Activated CD8-positive, alpha-beta memory T cell treated with anti-CD3 and anti-CD28 coated beads, Interleukin-2, amount 50 U/mL, for 4 hours (primary cell): ENCODE measurements at regions not wholly inside any gene's neighbourhood (a gene's known extent, or its start where the extent isn't known, plus 50 kb on each side); places are given as distances from the start of the nearest gene placed in this dataset.
A peak's percentile ranks its signal among the peaks of the same experiment; 100 is the strongest.
"Not testable (repeated sequence)": the region's sequence is repeated elsewhere in the genome, so short reads cannot be mapped to it uniquely, and the experiment has no call there.

Experiments used
- DNase-seq: peaks from one replicate; pipeline ENCODE4 v3.0.0-alpha.2; 2020

DNA sequence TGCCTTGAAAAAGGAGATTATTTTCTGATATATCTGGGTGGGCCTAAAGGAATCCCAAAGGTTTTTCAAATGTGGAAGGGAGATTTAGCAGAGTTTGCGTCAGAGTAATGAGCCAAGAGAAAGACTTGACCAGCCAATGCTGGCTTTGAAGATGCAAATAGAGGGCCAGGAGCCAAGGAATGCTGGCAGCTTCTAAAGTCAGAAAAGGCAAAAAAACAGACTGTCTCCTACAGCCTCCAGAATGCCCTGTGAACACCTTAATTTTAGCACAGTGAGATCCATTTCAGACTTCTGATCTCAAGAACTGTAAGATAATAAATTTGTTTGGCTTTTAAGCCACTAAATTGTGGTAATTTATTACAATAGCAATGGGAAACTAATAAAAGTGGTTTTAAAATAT, 122.6 kb upstream of the FREM1 start:
- no peak for DNase-seq

DNA sequence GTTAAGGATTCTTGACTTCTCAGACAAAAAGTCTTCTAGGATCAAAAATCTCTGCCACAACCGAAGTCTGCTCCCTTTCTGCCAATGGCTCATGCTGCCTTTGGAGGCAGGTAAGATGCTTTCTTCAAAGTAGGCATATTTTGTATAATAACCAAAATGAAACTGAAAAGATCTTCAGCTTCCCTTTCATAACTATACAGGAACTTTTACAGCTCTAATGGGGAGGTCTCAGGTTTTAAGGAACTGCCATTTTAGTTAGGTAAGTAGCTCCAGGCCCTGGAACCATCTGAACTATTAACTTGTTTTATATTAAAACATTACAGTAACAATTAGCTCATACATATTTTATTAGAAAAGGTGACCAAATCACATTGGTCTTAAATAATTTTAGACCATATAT, 110.9 kb upstream of the FREM1 start:
- DNase-seq = no peak

GRCh38 chr9:15018096-15018637, 107.9 kb upstream of the FREM1 start:
- DNase-seq = no peak

DNA sequence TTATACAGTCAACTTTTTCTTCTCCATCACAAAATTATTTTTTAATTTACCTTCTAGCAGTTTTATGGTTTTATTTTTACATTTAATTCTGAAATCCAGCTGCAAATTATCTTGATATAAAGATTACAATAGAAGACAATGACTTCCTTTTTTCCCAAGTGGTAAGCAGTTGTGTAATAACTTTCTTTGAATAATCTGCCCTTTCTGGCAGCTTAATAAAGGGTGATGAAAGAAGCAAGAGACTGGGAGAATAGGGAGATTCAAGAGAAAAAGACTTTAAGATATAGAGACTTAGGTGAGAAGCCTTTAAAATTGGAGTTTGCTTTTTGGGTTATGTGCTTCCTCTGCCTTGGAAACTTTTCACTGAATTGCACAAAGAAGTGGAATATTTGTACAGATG, 100.4 kb upstream of the FREM1 start:
- no peak for DNase-seq

DNA sequence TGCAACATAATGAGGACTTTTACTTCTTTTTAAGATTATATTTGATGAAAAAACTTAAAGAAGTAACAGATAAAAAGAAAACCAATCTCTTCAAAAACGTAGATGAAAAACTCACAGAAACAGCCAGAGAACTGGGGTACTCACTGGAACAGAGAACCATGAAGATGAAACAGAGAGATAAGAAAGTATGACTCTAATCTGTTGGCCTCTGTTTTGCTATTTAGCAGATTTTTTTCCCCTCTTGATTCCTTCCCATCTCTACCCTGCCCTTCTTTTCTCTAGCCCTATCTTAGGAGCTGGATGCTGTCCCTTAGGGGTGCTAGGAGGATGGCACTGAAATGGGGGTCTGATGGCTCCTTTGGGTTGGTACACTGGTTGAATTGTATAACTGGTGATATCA, 97.5 kb upstream of the FREM1 start:
- DNase-seq = no peak

DNA sequence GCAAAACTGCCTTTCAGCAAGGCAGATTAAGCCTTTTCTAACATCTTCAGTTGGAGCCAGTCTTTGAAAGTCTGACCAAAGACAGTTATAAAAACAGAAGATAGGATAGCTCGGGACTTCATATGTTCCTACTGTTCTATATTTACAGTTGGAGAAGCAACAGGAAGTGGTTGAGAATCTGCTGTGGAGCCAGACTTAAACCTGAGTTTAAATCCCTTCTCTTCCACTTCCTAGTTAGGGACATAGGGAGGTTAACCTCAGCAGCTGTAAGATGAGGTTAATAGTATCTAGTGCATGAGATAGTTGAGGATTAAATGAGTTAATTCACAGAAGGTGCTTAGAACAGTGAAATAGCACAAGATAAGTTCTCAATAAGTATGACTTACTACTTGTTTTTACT, 84.5 kb upstream of the FREM1 start:
- DNase-seq = no peak

GRCh38 chr9:14993901-14994554, 83.8 kb upstream of the FREM1 start:
- no peak for DNase-seq

DNA sequence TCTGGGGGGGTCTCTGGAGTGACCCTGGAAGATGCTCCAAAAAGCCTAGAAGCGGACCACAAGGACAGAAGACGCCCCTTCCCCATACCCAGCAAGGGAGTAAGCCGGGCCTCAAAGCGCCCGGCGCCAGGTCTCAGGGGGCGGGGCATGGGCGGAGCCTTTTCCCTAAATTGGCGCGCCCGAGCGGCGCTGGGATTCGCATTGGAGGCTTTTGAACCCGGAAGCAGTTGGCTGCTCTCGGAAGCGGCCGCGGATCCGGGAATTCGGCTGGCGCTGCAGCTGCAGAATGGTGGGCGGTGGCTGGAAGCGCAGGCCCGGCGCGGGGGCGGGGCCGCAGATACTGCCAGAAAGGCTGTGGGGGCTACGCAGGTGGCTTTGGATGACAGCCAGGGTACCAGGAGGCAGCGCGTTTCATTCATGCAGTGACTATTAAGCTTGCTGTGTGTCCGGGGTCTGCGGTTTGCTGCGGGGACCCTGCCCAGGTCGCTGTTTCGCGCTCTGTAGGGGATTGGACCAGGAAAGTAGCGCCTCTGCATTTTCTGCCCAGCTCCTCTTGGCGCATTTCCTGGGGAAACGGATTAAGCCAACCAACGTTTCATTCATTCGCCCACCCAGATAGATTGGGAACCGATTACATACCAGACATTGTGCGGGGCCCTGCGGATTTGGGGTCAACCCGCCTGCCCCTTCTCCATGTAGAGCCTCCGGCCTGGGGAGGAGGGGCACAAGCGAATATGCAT, 83.0 kb upstream of the FREM1 start:
- DNase-seq = peak; percentile 23

DNA sequence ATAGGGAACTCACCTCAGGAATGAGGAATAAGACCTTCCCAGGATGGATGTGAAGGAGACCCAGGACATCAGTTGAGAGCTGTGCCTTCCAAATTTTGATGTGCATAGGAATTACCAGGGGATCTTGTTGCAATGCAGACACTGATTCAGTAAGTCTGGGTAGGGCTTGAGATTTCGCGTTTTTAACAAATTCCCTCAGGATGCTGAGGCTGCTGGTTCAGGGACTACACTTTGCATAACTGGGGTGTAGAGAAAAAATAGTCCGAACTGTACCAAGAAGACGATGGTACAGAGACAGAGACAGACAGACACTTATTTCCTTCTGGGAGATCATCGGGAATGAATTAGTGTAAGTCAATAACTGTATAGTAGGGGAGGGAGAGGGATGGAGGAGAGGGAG, 82.3 kb upstream of the FREM1 start:
- DNase-seq = no peak

GRCh38 chr9:14992081-14992480, 81.9 kb upstream of the FREM1 start:
- no peak for DNase-seq

- not testable (repeated sequence) for DNase-seq
These were observed 80.4 kb upstream of the FREM1 start for GRCh38 chr9:14990647-14991046.

DNA sequence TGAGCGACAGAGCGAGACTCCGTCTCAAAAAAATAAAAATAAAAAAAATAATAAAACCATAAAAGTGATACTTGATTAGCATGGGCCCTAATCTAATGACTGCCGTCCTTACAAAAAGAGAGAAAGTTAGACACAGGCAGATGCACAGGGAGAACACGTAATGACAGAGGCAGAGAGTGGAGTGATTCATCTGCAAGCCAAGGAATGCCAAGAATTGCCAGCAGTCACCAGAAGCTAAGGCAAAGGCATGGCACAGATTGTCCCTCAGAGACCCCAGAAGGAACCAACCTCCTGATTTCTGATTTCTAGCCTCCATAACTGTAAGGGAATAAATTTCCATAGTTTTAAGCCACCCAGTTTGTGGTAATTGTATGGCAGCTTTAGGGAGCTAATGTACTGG, 79.6 kb upstream of the FREM1 start:
- no peak for DNase-seq

GRCh38 chr9:14989336-14989735, 79.1 kb upstream of the FREM1 start:
- DNase-seq = not testable (repeated sequence)

GRCh38 chr9:14987858-14988257, 77.6 kb upstream of the FREM1 start:
- DNase-seq = no peak

- no peak for DNase-seq
These were observed 75.2 kb upstream of the FREM1 start for GRCh38 chr9:14985419-14985818.

GRCh38 chr9:14983599-14983998, 73.4 kb upstream of the FREM1 start:
- DNase-seq = no peak

GRCh38 chr9:14981291-14981950, 71.2 kb upstream of the FREM1 start:
- no peak for DNase-seq

DNA sequence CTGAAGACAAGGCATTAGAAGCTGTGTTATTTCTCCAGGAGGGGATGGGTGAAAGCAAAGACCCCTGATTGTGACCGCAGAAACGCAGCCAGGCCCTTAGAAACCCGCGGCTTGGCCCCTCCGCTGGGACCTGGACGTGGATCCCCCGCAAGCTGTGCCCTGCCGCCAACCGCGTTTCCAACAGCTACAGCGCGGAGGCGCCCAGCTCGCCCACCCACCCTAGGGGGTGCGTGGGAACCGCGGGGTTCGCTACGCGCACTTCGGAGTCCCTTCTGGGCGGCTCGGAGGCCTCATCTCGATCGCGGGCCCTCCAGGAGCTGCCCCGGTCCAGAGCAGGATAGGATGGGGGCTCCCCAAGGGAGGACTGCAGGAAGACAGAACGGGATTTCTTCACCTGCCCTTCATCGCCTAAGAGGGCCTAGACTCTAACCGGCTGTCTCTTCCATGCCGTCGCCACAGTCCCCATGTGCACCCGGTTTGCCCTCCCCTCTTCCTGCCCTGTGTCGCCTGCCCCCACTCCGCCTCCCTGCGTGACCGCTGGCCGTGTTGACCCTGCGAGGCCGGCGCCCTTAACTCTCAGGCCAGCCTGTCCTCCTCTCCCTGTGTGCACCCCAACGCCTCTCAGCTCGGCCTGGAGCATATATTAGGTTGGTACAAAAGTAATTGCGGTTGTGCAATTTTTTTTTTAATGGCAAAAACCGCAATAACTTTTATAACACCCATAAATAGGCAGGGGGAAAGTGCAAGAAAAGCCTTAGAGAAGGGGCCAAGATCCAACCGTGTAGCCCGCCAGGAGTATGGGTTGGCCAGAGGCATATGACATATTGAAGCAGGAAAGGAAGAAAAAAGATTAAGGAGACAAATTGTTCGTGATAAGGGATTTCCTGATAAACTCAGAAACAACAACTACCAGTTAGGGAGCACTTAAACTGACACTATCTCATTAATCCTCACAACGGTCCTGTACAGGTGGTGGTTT, 68.1 kb upstream of the FREM1 start:
- DNase-seq = no peak

- no peak for DNase-seq
These were observed 57.5 kb upstream of the FREM1 start for GRCh38 chr9:14967450-14968321.

GRCh38 chr9:14962193-14962882, 52.1 kb upstream of the FREM1 start:
- no peak for DNase-seq
